ENCODE measurements at regions not wholly inside any gene's neighbourhood (a gene's known extent, or its start where the extent isn't known, plus 50 kb on each side); places are given as distances from the start of the nearest gene placed in this dataset.
"Not testable (repeated sequence)": the region's sequence is repeated elsewhere in the genome, so short reads cannot be mapped to it uniquely, and the experiment has no call there.

DNA sequence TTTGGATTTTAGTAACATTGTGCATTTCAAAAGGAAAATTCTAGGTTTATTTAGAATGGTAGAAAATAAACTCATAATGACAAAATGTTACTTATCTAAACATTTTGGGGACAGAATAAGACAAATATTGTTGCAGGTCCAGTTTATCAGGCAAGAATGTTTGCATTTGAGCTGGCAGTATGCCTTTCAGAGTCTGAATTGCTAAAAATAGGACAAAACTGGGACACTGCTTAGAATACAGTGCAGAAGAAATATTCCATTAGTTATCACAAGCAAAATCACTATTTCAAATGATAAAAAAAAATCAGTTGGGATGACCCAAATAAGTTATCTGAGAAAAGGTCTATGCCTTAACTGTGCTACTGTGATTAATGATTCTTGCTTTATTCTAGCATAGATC lies 870.3 kb upstream of the MIR17HG start:
- Histone ChIP-seq H3K4me3 (no peak overlapping the region), H3K36me3 (no peaks in the 10 kb centered on the region), H3K27me3 (no peaks in the 10 kb centered on the region), H3K27ac (no peak overlapping the region), H3K9me3 (peaks cover 0 to 10% (median 0%) of the 10 kb centered on the region in 3 donors), H3K4me1 (no peaks in the 10 kb centered on the region)
- ATAC-seq = no peak
- TF ChIP-seq POLR2AphosphoS5 (IDR thresholded peaks at IDR 0.05) = no peak
- no peak for TF ChIP-seq POLR2A (IDR thresholded peaks at IDR 0.05)
- TF ChIP-seq, protein P1, sequence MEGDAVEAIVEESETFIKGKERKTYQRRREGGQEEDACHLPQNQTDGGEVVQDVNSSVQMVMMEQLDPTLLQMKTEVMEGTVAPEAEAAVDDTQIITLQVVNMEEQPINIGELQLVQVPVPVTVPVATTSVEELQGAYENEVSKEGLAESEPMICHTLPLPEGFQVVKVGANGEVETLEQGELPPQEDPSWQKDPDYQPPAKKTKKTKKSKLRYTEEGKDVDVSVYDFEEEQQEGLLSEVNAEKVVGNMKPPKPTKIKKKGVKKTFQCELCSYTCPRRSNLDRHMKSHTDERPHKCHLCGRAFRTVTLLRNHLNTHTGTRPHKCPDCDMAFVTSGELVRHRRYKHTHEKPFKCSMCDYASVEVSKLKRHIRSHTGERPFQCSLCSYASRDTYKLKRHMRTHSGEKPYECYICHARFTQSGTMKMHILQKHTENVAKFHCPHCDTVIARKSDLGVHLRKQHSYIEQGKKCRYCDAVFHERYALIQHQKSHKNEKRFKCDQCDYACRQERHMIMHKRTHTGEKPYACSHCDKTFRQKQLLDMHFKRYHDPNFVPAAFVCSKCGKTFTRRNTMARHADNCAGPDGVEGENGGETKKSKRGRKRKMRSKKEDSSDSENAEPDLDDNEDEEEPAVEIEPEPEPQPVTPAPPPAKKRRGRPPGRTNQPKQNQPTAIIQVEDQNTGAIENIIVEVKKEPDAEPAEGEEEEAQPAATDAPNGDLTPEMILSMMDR (IDR thresholded peaks at IDR 0.05) = no peak
- no peak for TF ChIP-seq EP300 (IDR thresholded peaks at IDR 0.05)

DNA sequence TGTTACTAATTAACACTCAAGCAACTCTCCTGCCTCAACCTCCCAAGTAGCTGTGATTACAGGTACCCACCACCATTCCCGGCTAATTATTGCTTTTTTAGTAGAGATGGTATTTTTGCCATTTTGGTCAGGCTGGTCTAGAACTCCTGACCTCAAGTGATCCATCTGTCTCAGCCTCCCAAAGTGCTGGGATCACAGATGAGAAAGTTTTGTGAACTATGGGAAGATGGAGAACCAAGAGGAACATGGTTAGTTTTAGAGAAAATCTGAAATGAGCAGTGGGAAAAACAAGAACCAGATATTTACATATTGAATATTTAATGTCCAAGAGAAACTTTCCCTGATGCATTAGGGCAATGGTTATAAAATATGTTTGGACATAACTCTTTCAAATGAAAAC lies 863.6 kb upstream of the MIR17HG start:
- H3K9me3 ChIP-seq = peaks cover 0 to 4% (median 0%) of the 10 kb centered on the region in 3 donors
- peaks cover 0 to 9% (median 0%) of the 10 kb centered on the region in 3 donors for H3K4me1 ChIP-seq
- no peaks in the 10 kb centered on the region for H3K27me3 ChIP-seq
- no peaks in the 10 kb centered on the region for H3K36me3 ChIP-seq
- no peak overlapping the region for H3K27ac ChIP-seq
- WGBS, 2 donors (ENCODE audit: low coverage in 1 of 2) = 83 to 94% methylated on average over 1 of the region's 1 CpG
- ATAC-seq = no peak
- no peak overlapping the region for H3K4me3 ChIP-seq
- TF ChIP-seq, protein P1 (IDR thresholded peaks at IDR 0.05) = no peak
- no peak for TF ChIP-seq POLR2AphosphoS5 (IDR thresholded peaks at IDR 0.05)
- no peak for TF ChIP-seq POLR2A (IDR thresholded peaks at IDR 0.05)
- no peak for TF ChIP-seq EP300 (IDR thresholded peaks at IDR 0.05)

DNA sequence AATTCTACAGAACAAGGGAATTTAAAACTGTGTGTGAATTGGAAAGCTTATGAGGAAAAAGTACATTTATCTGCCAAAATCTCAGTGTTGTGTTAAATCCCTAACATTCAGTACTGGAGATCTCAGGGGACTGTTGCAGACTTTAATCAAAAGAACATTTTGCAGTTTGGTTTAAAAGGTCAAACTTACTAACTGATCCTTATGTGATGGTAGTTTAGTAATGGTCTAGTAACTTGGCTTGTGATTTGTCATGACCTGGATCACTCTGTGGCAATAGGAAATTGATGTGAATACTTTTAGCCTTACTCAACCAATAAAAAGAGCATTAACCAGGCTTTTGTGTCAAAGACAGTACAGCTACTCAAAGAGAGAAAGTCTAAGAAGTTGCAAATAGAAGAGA lies 862.1 kb upstream of the MIR17HG start:
- H3K36me3 ChIP-seq = no peaks in the 10 kb centered on the region

DNA sequence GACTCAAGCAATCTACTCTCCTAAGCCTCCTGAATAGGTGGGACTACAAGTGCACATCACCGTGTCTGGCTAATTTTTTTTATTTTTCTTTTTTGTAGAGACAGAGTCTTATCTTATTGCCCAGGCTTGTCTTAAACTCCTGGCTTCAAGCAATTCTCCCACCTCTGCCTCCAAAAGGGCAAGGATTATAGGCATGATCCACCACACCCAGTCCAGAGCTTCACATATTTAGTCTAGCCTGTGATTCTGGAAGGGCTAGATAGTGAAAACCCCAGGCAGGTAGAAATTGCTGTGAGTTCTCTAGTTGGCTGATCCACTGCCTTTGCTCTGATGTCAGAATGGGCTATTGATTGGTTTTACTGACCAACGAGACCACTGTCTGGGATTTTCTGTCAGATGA lies 854.6 kb upstream of the MIR17HG start:
- no peak overlapping the region for H3K27ac ChIP-seq

More for the DNA sequence above, 862.1 kb upstream of the MIR17HG start:
- TF ChIP-seq POLR2A (IDR thresholded peaks at IDR 0.05) = no peak
- no peak for TF ChIP-seq POLR2AphosphoS5 (IDR thresholded peaks at IDR 0.05)
- TF ChIP-seq EP300 (IDR thresholded peaks at IDR 0.05) = no peak
- TF ChIP-seq, protein P1 (IDR thresholded peaks at IDR 0.05) = no peak
- H3K4me1 ChIP-seq = peaks cover 0 to 9% (median 0%) of the 10 kb centered on the region in 3 donors
- no peaks in the 10 kb centered on the region for H3K27me3 ChIP-seq
- no peak overlapping the region for H3K27ac ChIP-seq
- no peak overlapping the region for H3K4me3 ChIP-seq
- peaks cover 0 to under 1% (median 0%) of the 10 kb centered on the region in 3 donors for H3K9me3 ChIP-seq
- peak; percentile 62 for ATAC-seq

DNA sequence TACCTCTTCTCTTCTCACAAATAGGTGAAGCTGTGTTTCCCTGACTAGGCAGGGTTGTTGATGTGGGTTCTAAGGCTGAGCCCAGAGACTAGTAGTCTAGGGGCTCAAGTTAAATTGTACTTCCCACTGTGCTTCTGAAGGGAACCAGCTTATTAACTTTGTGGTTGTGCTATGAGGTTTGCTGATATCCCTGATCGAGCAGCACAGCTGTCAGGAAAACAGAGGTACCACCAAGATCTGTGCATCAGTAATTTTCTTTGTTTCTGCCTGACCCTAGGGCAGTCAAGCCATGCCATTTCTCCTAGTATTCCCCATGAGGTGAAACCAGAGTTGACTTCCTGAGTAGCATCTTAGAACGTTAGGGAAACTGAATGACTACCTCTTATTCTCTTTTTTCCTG lies 853.8 kb upstream of the MIR17HG start:
- H3K27ac ChIP-seq = no peak overlapping the region

More for the DNA sequence above, 854.6 kb upstream of the MIR17HG start:
- Histone ChIP-seq H3K4me1 (no peaks in the 10 kb centered on the region), H3K27me3 (no peaks in the 10 kb centered on the region), H3K4me3 (no peak overlapping the region), H3K9me3 (peaks cover 0 to 12% (median 0%) of the 10 kb centered on the region in 3 donors), H3K36me3 (no peaks in the 10 kb centered on the region)
- WGBS, 2 donors (ENCODE audit: low coverage in 1 of 2) = 84 to 92% methylated on average over 2 of the region's 2 CpGs
- TF ChIP-seq EP300 (IDR thresholded peaks at IDR 0.05) (no peak), POLR2AphosphoS5 (IDR thresholded peaks at IDR 0.05) (no peak), POLR2A (IDR thresholded peaks at IDR 0.05) (no peak)
- TF ChIP-seq, protein P1 (IDR thresholded peaks at IDR 0.05) = no peak
- no peak for ATAC-seq

DNA sequence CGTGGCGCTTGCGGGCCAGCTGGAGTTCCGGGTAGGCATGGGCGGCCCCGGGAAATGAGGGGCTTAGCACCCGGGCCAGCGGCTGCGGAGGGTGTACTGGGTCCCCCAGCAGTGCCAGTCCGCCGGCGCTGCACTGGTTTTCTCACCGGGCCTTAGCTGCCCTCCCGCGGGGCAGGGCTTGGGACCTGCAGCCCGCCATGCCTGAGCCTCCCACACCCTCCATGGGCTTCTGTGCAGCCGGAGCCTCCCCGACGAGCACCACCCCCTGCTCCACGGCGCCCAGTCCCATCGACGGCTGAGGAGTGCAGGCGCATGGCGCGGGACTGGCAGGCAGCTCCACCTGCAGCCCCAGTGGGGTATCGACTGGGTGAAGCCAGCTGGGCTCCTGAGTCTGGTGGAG lies 852.6 kb upstream of the MIR17HG start:
- not testable (repeated sequence) for H3K27ac ChIP-seq, H3K27me3 ChIP-seq, H3K4me3 ChIP-seq, ATAC-seq, H3K36me3 ChIP-seq, H3K4me1 ChIP-seq
- no CpG with 5 or more reads among the region's 27 CpGs for WGBS, 2 donors (ENCODE audit: low coverage in 1 of 2)
- H3K9me3 ChIP-seq = peaks cover 0 to 12% (median 0%) of the 10 kb centered on the region in 3 donors

More for the DNA sequence above, 853.8 kb upstream of the MIR17HG start:
- no peak for ATAC-seq
- Histone ChIP-seq H3K4me3 (no peak overlapping the region), H3K9me3 (peaks cover 0 to 12% (median 0%) of the 10 kb centered on the region in 3 donors), H3K27me3 (no peaks in the 10 kb centered on the region), H3K4me1 (no peaks in the 10 kb centered on the region), H3K36me3 (no peaks in the 10 kb centered on the region)
- WGBS, 2 donors (ENCODE audit: low coverage in 1 of 2) = 54 to 88% methylated on average over 1 of the region's 2 CpGs
- TF ChIP-seq, protein P1 (IDR thresholded peaks at IDR 0.05) = no peak

Data from gastroesophageal sphincter (tissue), 4 donors.